IMR-90 (cell line): ENCODE measurements at regions not wholly inside any gene's neighbourhood (a gene's known extent, or its start where the extent isn't known, plus 50 kb on each side); places are given as distances from the start of the nearest gene placed in this dataset.

Experiments
- ATAC-seq: fragments of 200-7000 bp; cut with Tn5 transposase; 2 replicates; pipeline ENCODE4 v1.9.1; 2020; ENCODE audit warnings: low read depth, mild to moderate bottlenecking, moderate library complexity
- BruUV-seq: library from RNA; stranded (reverse); fragments of 400-500 nt; replicated peaks from 2 replicates; lab custom pipeline; 2021; lab: Mats Ljungman, UMichigan
- CTCF ChIA-PET: fragments of 300-600 bp; formaldehyde crosslinking; extraction: SDS; loops from one replicate; lab custom pipeline; 2021; ENCODE audit warnings: antibody characterized with exemption; lab: Yijun Ruan, JAX
- POLR2A ChIA-PET: fragments of 300-600 bp; sonication (Branson Sonifier 250); formaldehyde crosslinking; loops from one replicate; lab custom pipeline; 2022; ENCODE audit warnings: antibody characterized with exemption; ENCODE audit not compliant: unreplicated experiment; lab: Charles Lee
- DNase-seq: peaks from one replicate; pipeline ENCODE4 v3.0.0; 2013
- H2AFZ ChIP-seq: replicated peaks from 2 replicates; pipeline ENCODE3; 2013; ENCODE audit warnings: low read length, mild to moderate bottlenecking; ENCODE audit not compliant: poor library complexity
- H2AK5ac ChIP-seq: 2 replicates; pipeline ENCODE4 v1.6.1; 2013; ENCODE audit warnings: low read depth, low read length, inconsistent platforms
- H2AK9ac ChIP-seq: replicated peaks from 2 replicates; pipeline ENCODE3; 2013; ENCODE audit warnings: mild to moderate bottlenecking, low read depth, low read length, moderate library complexity; ENCODE audit not compliant: poor library complexity
- H2BK120ac ChIP-seq: 2 replicates; pipeline ENCODE4 v1.6.1; 2013; ENCODE audit warnings: low read depth, low read length, inconsistent platforms
- H2BK15ac ChIP-seq: 3 replicates; pipeline ENCODE4 v1.6.1; 2013; ENCODE audit warnings: low read depth, low read length, inconsistent platforms
- H2BK20ac ChIP-seq: 2 replicates; pipeline ENCODE4 v1.6.1; 2013; ENCODE audit warnings: low read depth, mild to moderate bottlenecking, inconsistent platforms, low read length, moderate library complexity
- H2BK5ac ChIP-seq: 2 replicates; pipeline ENCODE4 v1.6.1; 2013; ENCODE audit warnings: mild to moderate bottlenecking, low read depth, low read length, inconsistent platforms; ENCODE audit not compliant: poor library complexity, severe bottlenecking
- H3K14ac ChIP-seq: replicated peaks from 2 replicates; pipeline ENCODE4 v1.6.1; 2013; ENCODE audit warnings: low read depth, low read length, inconsistent platforms
- H3K18ac ChIP-seq: 2 replicates; pipeline ENCODE4 v1.6.1; 2013; ENCODE audit warnings: low read depth, low read length, control low read depth
- H3K23ac ChIP-seq: 2 replicates; pipeline ENCODE4 v1.6.1; 2013; ENCODE audit warnings: low read depth, low read length, inconsistent platforms
- H3K27ac ChIP-seq: 2 replicates; pipeline ENCODE4 v1.5.1; 2013; ENCODE audit warnings: mild to moderate bottlenecking, control low read depth, low read length; ENCODE audit not compliant: insufficient read depth
- H3K27me3 ChIP-seq: 2 replicates; pipeline ENCODE4 v1.6.1; 2013; ENCODE audit warnings: low read length; ENCODE audit not compliant: control insufficient read depth, insufficient read depth
- H3K36me3 ChIP-seq: 2 replicates; pipeline ENCODE4 v1.6.1; 2013; ENCODE audit warnings: low read length, mixed read lengths; ENCODE audit not compliant: control insufficient read depth, insufficient read depth
- H3K4ac ChIP-seq: 2 replicates; pipeline ENCODE4 v1.6.1; 2013; ENCODE audit warnings: low read depth, low read length, inconsistent platforms
- H3K4me1 ChIP-seq: 2 replicates; pipeline ENCODE4 v1.6.1; 2013; ENCODE audit warnings: low read length, mixed read lengths; ENCODE audit not compliant: control insufficient read depth, insufficient read depth
- H3K4me2 ChIP-seq: 2 replicates; pipeline ENCODE4 v1.6.1; 2013; ENCODE audit warnings: low read depth, mild to moderate bottlenecking, control low read depth, low read length, moderate library complexity
- H3K4me3 ChIP-seq: 2 replicates; pipeline ENCODE4 v1.5.1; 2013; ENCODE audit warnings: low read depth, mild to moderate bottlenecking, control low read depth, low read length, moderate library complexity; ENCODE audit not compliant: insufficient read depth
- H3K56ac ChIP-seq: 2 replicates; pipeline ENCODE4 v1.6.1; 2013; ENCODE audit warnings: low read length, inconsistent platforms; ENCODE audit not compliant: insufficient read depth; ENCODE audit errors: extremely low read depth
- H3K79me1 ChIP-seq, 2 experiments: 2 replicates each; pipeline ENCODE4 v1.6.1; 2013; ENCODE audit warnings: low read length in 2 of 2, inconsistent platforms in 1 of 2, low read depth in 1 of 2
- H3K9ac ChIP-seq: 2 replicates; pipeline ENCODE4 v1.6.1; 2013; ENCODE audit warnings: low read depth, low read length, control low read depth
- H3K9me1 ChIP-seq: 2 replicates; pipeline ENCODE4 v1.6.1; 2013; ENCODE audit warnings: low read length, inconsistent platforms; ENCODE audit not compliant: insufficient read depth
- H3K9me3 ChIP-seq: 2 replicates; pipeline ENCODE4 v1.6.1; 2013; ENCODE audit warnings: low read length; ENCODE audit not compliant: control insufficient read depth, insufficient read depth
- H4K20me1 ChIP-seq: 2 replicates; pipeline ENCODE4 v1.6.1; 2013; ENCODE audit warnings: low read length, inconsistent platforms; ENCODE audit not compliant: insufficient read depth
- H4K5ac ChIP-seq: 2 replicates; pipeline ENCODE4 v1.6.1; 2013; ENCODE audit warnings: mild to moderate bottlenecking, low read depth, low read length, control low read depth
- H4K8ac ChIP-seq, 2 experiments: 2 replicates each; pipeline ENCODE4 v1.6.1; 2013; ENCODE audit warnings: low read depth in 2 of 2, low read length in 2 of 2, control low read depth in 1 of 2, inconsistent platforms in 1 of 2
- H4K91ac ChIP-seq: 2 replicates; pipeline ENCODE4 v1.6.1; 2013; ENCODE audit warnings: low read depth, low read length, inconsistent platforms; ENCODE audit not compliant: insufficient read depth
- CEBPB ChIP-seq: IDR thresholded peaks from 2 replicates; pipeline ENCODE4 v1.6.1; 2012; ENCODE audit warnings: low read depth, low read length, improper control_type of control experiment
- CHD1 ChIP-seq: IDR thresholded peaks from 2 replicates; pipeline ENCODE4 v1.6.1; 2012; ENCODE audit warnings: low read depth, low read length, improper control_type of control experiment
- FOS ChIP-seq: fragments of 150-350 bp; IDR thresholded peaks from 2 replicates; pipeline ENCODE4 v1.6.1; 2016; ENCODE audit warnings: low read depth, low read length
- MAZ ChIP-seq: IDR thresholded peaks from 2 replicates; pipeline ENCODE4 v1.6.1; 2012; ENCODE audit warnings: low read depth, mild to moderate bottlenecking, low read length, improper control_type of control experiment, moderate library complexity, borderline replicate concordance
- NFE2L2 ChIP-seq: fragments of 150-350 bp; IDR thresholded peaks from 2 replicates; pipeline ENCODE4 v1.6.1; 2016; ENCODE audit warnings: low read depth, mild to moderate bottlenecking, low read length
- POLR2A ChIP-seq: IDR thresholded peaks from 2 replicates; pipeline ENCODE4 v1.6.1; 2012; ENCODE audit warnings: mild to moderate bottlenecking, low read depth, low read length
- RAD21 ChIP-seq: IDR thresholded peaks from 2 replicates; pipeline ENCODE4 v1.6.1; 2012; ENCODE audit warnings: low read length, improper control_type of control experiment
- RFX5 ChIP-seq: IDR thresholded peaks from 2 replicates; pipeline ENCODE4 v1.8.0; 2012; ENCODE audit warnings: low read depth, mild to moderate bottlenecking, low read length, moderate library complexity
- SMC3 ChIP-seq: fragments of 150-350 bp; IDR thresholded peaks from 2 replicates; pipeline ENCODE4 v1.6.1; 2016; ENCODE audit warnings: low read depth, mild to moderate bottlenecking, antibody characterized with exemption, low read length, moderate library complexity
- WGBS, 2 experiments: methylation state at CpG; one replicate each; pipeline versions ENCODE4 v1.1.5 to v1.1.7; 2013; ENCODE audit warnings: missing lambda C conversion rate in 2 of 2; ENCODE audit not compliant: insufficient read length in 1 of 2; ENCODE audit errors: extremely low coverage in 2 of 2; 5-methylcytosine and 5-hydroxymethylcytosine counted together
- dilution Hi-C: fragments of 300-500 bp; cut with HindIII; formaldehyde crosslinking; loops from one replicate; pipeline ENCODE4 v1.14.3; 2018; ENCODE audit warnings: low sequenced_read_pairs; ENCODE audit not compliant: unreplicated experiment
- in situ Hi-C: fragments of 300-500 bp; cut with MboI; formaldehyde crosslinking; loops from 3 replicates; pipeline ENCODE4 v1.14.3; 2019; ENCODE audit warnings: low sequenced_read_pairs, inconsistent platforms, mixed read lengths
- intact Hi-C: fragments of 100-400 bp; cut with micrococcal nuclease; formaldehyde crosslinking; loops from 2 replicates; pipeline ENCODE4 v1.10.0; 2022
- TF ChIP-seq, protein P1 (sequence below): conservative IDR thresholded peaks from 2 replicates; pipeline ENCODE4 v1.5.1; 2012; ENCODE audit warnings: mild to moderate bottlenecking, low read depth, low read length, improper control_type of control experiment
- TF ChIP-seq, protein P2 (sequence below): fragments of 150-350 bp; IDR thresholded peaks from 2 replicates; pipeline ENCODE4 v1.6.1; 2017; ENCODE audit warnings: mild to moderate bottlenecking, antibody characterized with exemption, low read length, low read depth

DNA sequence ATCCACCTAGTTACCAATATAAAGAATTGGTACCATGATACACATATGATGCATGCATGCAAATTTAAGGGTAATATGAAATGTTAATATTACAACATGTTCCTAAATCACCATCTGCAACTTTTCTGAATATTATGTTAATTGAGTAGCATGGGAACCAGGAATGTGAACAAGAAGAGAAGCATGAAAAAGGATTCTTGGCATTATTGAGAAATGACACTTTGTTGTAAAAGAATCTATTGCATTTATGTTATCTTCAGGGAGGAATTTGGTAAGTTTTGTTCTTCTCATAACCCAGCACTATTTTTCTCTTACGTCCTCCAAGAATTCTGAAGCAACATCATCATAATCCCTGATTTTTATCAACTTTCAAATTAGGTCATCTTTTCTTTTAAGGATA, 159.9 kb upstream of the SLC25A13 start:
- WGBS, 2 experiments: no CpG with 5 or more reads among the region's 1 CpG
- Histone ChIP-seq H2BK120ac (no peak overlapping the region), H3K9me3 (no peaks in the 10 kb centered on the region), H2AK9ac (no peak overlapping the region), H3K27ac (no peak overlapping the region), H4K91ac (no peak overlapping the region), H4K20me1 (no peaks in the 10 kb centered on the region), H3K9me1 (no peaks in the 10 kb centered on the region), H3K18ac (no peak overlapping the region), H3K4me3 (no peak overlapping the region), H3K27me3 (no peaks in the 10 kb centered on the region), H3K4me1 (no peaks in the 10 kb centered on the region), H3K36me3 (no peaks in the 10 kb centered on the region), H3K56ac (no peak overlapping the region), H2BK15ac (no peak overlapping the region), H3K4me2 (no peak overlapping the region), H3K9ac (no peak overlapping the region), H2BK5ac (no peak overlapping the region), H3K23ac (no peak overlapping the region), H2AFZ (no peak overlapping the region), H2AK5ac (no peak overlapping the region), H4K5ac (no peak overlapping the region), H2BK20ac (no peak overlapping the region), H3K14ac (no peak overlapping the region), H3K79me1 (no peaks in the 10 kb centered on the region), H3K4ac (no peak overlapping the region), H4K8ac (no peak overlapping the region)
- CTCF ChIA-PET: no interaction called here
- POLR2A ChIA-PET: no interaction called here
- dilution Hi-C loops: no loop called here
- BruUV-seq: no TSS peak
- in situ Hi-C loops: no loop called here
- TF ChIP-seq FOS (no peak), POLR2A (no peak), MAZ (no peak), CHD1 (no peak), RFX5 (no peak), CEBPB (no peak), RAD21 (no peak), NFE2L2 (no peak), SMC3 (no peak)
- TF ChIP-seq, protein P1, sequence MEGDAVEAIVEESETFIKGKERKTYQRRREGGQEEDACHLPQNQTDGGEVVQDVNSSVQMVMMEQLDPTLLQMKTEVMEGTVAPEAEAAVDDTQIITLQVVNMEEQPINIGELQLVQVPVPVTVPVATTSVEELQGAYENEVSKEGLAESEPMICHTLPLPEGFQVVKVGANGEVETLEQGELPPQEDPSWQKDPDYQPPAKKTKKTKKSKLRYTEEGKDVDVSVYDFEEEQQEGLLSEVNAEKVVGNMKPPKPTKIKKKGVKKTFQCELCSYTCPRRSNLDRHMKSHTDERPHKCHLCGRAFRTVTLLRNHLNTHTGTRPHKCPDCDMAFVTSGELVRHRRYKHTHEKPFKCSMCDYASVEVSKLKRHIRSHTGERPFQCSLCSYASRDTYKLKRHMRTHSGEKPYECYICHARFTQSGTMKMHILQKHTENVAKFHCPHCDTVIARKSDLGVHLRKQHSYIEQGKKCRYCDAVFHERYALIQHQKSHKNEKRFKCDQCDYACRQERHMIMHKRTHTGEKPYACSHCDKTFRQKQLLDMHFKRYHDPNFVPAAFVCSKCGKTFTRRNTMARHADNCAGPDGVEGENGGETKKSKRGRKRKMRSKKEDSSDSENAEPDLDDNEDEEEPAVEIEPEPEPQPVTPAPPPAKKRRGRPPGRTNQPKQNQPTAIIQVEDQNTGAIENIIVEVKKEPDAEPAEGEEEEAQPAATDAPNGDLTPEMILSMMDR: no peak
- TF ChIP-seq, protein P2, sequence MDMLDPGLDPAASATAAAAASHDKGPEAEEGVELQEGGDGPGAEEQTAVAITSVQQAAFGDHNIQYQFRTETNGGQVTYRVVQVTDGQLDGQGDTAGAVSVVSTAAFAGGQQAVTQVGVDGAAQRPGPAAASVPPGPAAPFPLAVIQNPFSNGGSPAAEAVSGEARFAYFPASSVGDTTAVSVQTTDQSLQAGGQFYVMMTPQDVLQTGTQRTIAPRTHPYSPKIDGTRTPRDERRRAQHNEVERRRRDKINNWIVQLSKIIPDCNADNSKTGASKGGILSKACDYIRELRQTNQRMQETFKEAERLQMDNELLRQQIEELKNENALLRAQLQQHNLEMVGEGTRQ: no peak
- no peak for ATAC-seq
- DNase-seq: peak; percentile 1
- intact Hi-C loops: no loop called here
